HCT116 (cell line): ENCODE measurements at regions not wholly inside any gene's neighbourhood (a gene's known extent, or its start where the extent isn't known, plus 50 kb on each side); places are given as distances from the start of the nearest gene placed in this dataset.

Experiments used
- ATAC-seq: fragments of 200-7000 bp; cut with Tn5 transposase; 2 replicates; pipeline ENCODE4 v1.9.1; 2020; ENCODE audit warnings: mild to moderate bottlenecking, moderate library complexity
- BruUV-seq: library from RNA; stranded (reverse); fragments of 400-500 nt; replicated peaks from 2 replicates; lab custom pipeline; 2021; lab: Mats Ljungman, UMichigan
- CTCF ChIA-PET: fragments of 300-600 bp; sonication (Branson Sonifier 250); formaldehyde crosslinking; loops from one replicate; lab custom pipeline; 2021; ENCODE audit warnings: antibody characterized with exemption; lab: Charles Lee
- POLR2A ChIA-PET: fragments of 300-600, 350-600 bp; sonication (Branson Sonifier 250); formaldehyde crosslinking; loops from one replicate; lab custom pipeline; 2021; ENCODE audit warnings: antibody characterized with exemption; lab: Charles Lee
- RAD21 ChIA-PET, 2 experiments: fragments of 300-600 bp; sonication (Branson Sonifier 250); formaldehyde crosslinking; loops; one replicate each; lab custom pipeline; 2023; ENCODE audit warnings: low total read pairs in 2 of 2; ENCODE audit not compliant: uncharacterized antibody in 2 of 2, unreplicated experiment in 2 of 2, low non-redundant PET in 1 of 2; lab: Charles Lee
- DNase-seq: peaks from one replicate; pipeline ENCODE4 v3.0.0-alpha.2; 2010; ENCODE audit warnings: low read depth, low spot score
- H2AFZ ChIP-seq: fragments of 200-600 bp; shearing (Covaris generic), sonication (generic); 2 replicates; pipeline ENCODE4 v1.6.1; 2017; ENCODE audit warnings: low read depth, mixed run types, mixed read lengths, antibody characterized with exemption, low read length; ENCODE audit not compliant: poor library complexity, severe bottlenecking
- H3K27ac ChIP-seq: 2 replicates; pipeline ENCODE4 v1.5.1; 2012; ENCODE audit warnings: low read depth, low read length
- H3K27me3 ChIP-seq: fragments of 200-600 bp; sonication (generic); 2 replicates; pipeline ENCODE4 v1.6.1; 2016; ENCODE audit warnings: mixed run types, low read length, mixed read lengths; ENCODE audit not compliant: insufficient read depth
- H3K36me3 ChIP-seq, 2 experiments: fragments of 200-500 bp in 1 of 2; fragments of 200-600 bp in 1 of 2; sonication (Bioruptor generic) in 1 of 2; sonication (generic) in 1 of 2; 2 replicates each; pipeline versions ENCODE4 v1.5.1 to v1.6.1; 2014 to 2016; ENCODE audit warnings: low read length in 2 of 2, inconsistent platforms in 1 of 2, mixed read lengths in 1 of 2, mixed run types in 1 of 2; ENCODE audit not compliant: insufficient read depth in 2 of 2, control insufficient read depth in 1 of 2
- H3K4me1 ChIP-seq, 2 experiments: fragments of 200-600 bp in 1 of 2; sonication (generic) in 1 of 2; 2 replicates each; pipeline versions ENCODE4 v1.5.1 to v1.6.1; 2012 to 2017; ENCODE audit warnings: low read length in 2 of 2, inconsistent platforms in 1 of 2, mild to moderate bottlenecking in 1 of 2, mixed read lengths in 1 of 2, mixed run types in 1 of 2, moderate library complexity in 1 of 2; ENCODE audit not compliant: insufficient read depth in 2 of 2, control insufficient read depth in 1 of 2
- H3K4me2 ChIP-seq: fragments of 200-600 bp; sonication (generic); 2 replicates; pipeline ENCODE4 v1.6.1; 2017; ENCODE audit warnings: mixed run types, low read length, mixed read lengths
- H3K4me3 ChIP-seq, 2 experiments: fragments of 200-600 bp in 1 of 2; sonication (generic) in 1 of 2; replicated peaks in 1 of 2; 2 replicates each; pipeline ENCODE4 v1.5.1; 2011 to 2016; ENCODE audit warnings: low read length in 2 of 2, control low read depth in 1 of 2, low read depth in 1 of 2, mild to moderate bottlenecking in 1 of 2, mixed read lengths in 1 of 2, mixed run types in 1 of 2
- H3K79me2 ChIP-seq: fragments of 200-600 bp; sonication (generic); 2 replicates; pipeline ENCODE4 v1.6.1; 2017; ENCODE audit warnings: mild to moderate bottlenecking, mixed run types, low read length, moderate library complexity, mixed read lengths; ENCODE audit not compliant: insufficient read depth
- H3K9ac ChIP-seq: fragments of 200-600 bp; sonication (generic); 2 replicates; pipeline ENCODE4 v1.6.1; 2016; ENCODE audit warnings: low read length, mixed read lengths
- H3K9me2 ChIP-seq: fragments of 200-600 bp; sonication (generic), shearing (Covaris generic); 2 replicates; pipeline ENCODE4 v1.6.1; 2017; ENCODE audit warnings: mixed run types, mild to moderate bottlenecking, moderate library complexity; ENCODE audit not compliant: insufficient read depth
- H3K9me3 ChIP-seq, 2 experiments: fragments of 200-500 bp in 1 of 2; fragments of 200-600 bp in 1 of 2; sonication (Bioruptor generic) in 1 of 2; sonication (generic) in 1 of 2; 2 replicates each; pipeline ENCODE4 v1.6.1; 2014 to 2017; ENCODE audit warnings: low read length in 2 of 2, mixed read lengths in 2 of 2, inconsistent platforms in 1 of 2, low read depth in 1 of 2, mild to moderate bottlenecking in 1 of 2, mixed run types in 1 of 2, moderate library complexity in 1 of 2; ENCODE audit not compliant: control insufficient read depth in 1 of 2, insufficient read depth in 1 of 2
- H4K20me1 ChIP-seq: fragments of 200-600 bp; sonication (generic), shearing (Covaris generic); 2 replicates; pipeline ENCODE4 v1.6.1; 2017; ENCODE audit warnings: mixed run types, mild to moderate bottlenecking, moderate library complexity; ENCODE audit not compliant: insufficient read depth
- CEBPB ChIP-seq: IDR thresholded peaks from 2 replicates; pipeline ENCODE4 v1.6.1; 2012; ENCODE audit warnings: low read depth
- EGR1 ChIP-seq: IDR thresholded peaks from 2 replicates; pipeline ENCODE4 v1.6.1; 2012; ENCODE audit warnings: low read depth
- ELF1 ChIP-seq: IDR thresholded peaks from 2 replicates; pipeline ENCODE4 v1.6.1; 2012; ENCODE audit warnings: low read depth, borderline replicate concordance
- EZH2 ChIP-seq: fragments of 200-600 bp; sonication (generic); IDR thresholded peaks from 2 replicates; pipeline ENCODE4 v1.6.1; 2017; ENCODE audit warnings: antibody characterized with exemption, mixed run types
- EZH2phosphoT487 ChIP-seq: fragments of 200-600 bp; IDR thresholded peaks from 2 replicates; pipeline ENCODE4 v1.6.1; 2018; ENCODE audit warnings: antibody characterized with exemption, borderline replicate concordance
- FOSL1 ChIP-seq: IDR thresholded peaks from 2 replicates; pipeline ENCODE4 v1.6.1; 2012; ENCODE audit warnings: low read depth
- POLR2AphosphoS5 ChIP-seq: IDR thresholded peaks from 2 replicates; pipeline ENCODE4 v1.6.1; 2011; ENCODE audit warnings: mild to moderate bottlenecking, low read depth, low read length, moderate library complexity
- RAD21 ChIP-seq: IDR thresholded peaks from 2 replicates; pipeline ENCODE4 v1.6.1; 2012; ENCODE audit warnings: low read depth, mild to moderate bottlenecking
- SIN3A ChIP-seq: IDR thresholded peaks from 2 replicates; pipeline ENCODE4 v1.6.1; 2012; ENCODE audit warnings: low read depth
- SRF ChIP-seq: IDR thresholded peaks from 2 replicates; pipeline ENCODE4 v1.6.1; 2012; ENCODE audit warnings: low read depth
- TCF7L2 ChIP-seq: IDR thresholded peaks from 2 replicates; pipeline ENCODE4 v1.7.0; 2011; ENCODE audit warnings: borderline replicate concordance, inconsistent platforms; ENCODE audit not compliant: insufficient read depth, insufficient read length; ENCODE audit errors: extremely low read depth
- ZNF274 ChIP-seq: fragments of 200-500 bp; sonication (Bioruptor generic); IDR thresholded peaks from 2 replicates; pipeline ENCODE4 v1.6.1; 2014; ENCODE audit warnings: mild to moderate bottlenecking, low read depth, low read length, inconsistent platforms
- intact Hi-C: fragments of 100-400 bp; cut with micrococcal nuclease; formaldehyde crosslinking; loops from 2 replicates; pipeline ENCODE4 v1.10.0; 2022

GRCh38 chr5:158124606-158125316, 265.8 kb upstream of the CLINT1 start:
- no peak overlapping the region for H2AFZ ChIP-seq
- RAD21 ChIA-PET = no interaction called here
- POLR2A ChIA-PET = no interaction called here
- no peak overlapping the region for H3K9ac ChIP-seq
- H3K79me2 ChIP-seq = no peaks in the 10 kb centered on the region
- H3K9me2 ChIP-seq = no peaks in the 10 kb centered on the region
- H3K27ac ChIP-seq = no peak overlapping the region
- H4K20me1 ChIP-seq = no peaks in the 10 kb centered on the region; the same call in 1 of the 2 replicates
- DNase-seq (no peak), ATAC-seq (no peak)
- peaks cover 76% of the 10 kb centered on the region for H3K27me3 ChIP-seq
- TF ChIP-seq EZH2phosphoT487 (no peak), RAD21 (no peak), EGR1 (no peak), ELF1 (no peak), ZNF274 (no peak), SIN3A (no peak), TCF7L2 (no peak), CEBPB (no peak), POLR2AphosphoS5 (no peak), FOSL1 (no peak), EZH2 (no peak), SRF (no peak)
- H3K4me2 ChIP-seq = no peak overlapping the region
- H3K36me3 ChIP-seq = no peaks in the 10 kb centered on the region
- intact Hi-C loops = no loop called here
- CTCF ChIA-PET = no interaction called here
- no TSS peak for BruUV-seq
- no peaks in the 10 kb centered on the region for H3K9me3 ChIP-seq
- H3K4me1 ChIP-seq = no peaks in the 10 kb centered on the region; a peak in 1 of 4 replicates
- no peak overlapping the region for H3K4me3 ChIP-seq

- H3K4me3 ChIP-seq = no peak overlapping the region
- POLR2A ChIA-PET = no interaction called here
- no peak overlapping the region for H3K9ac ChIP-seq
- H3K9me3 ChIP-seq = no peaks in the 10 kb centered on the region
- no peaks in the 10 kb centered on the region for H3K36me3 ChIP-seq
- no peaks in the 10 kb centered on the region for H3K79me2 ChIP-seq
- TF ChIP-seq SIN3A (no peak), ELF1 (no peak), CEBPB (no peak)
- no TSS peak for BruUV-seq
- peaks cover 78% of the 10 kb centered on the region for H3K27me3 ChIP-seq
- H4K20me1 ChIP-seq = no peaks in the 10 kb centered on the region; the same call in 1 of the 2 replicates
- no peak overlapping the region for H2AFZ ChIP-seq
- RAD21 ChIA-PET = no interaction called here
- H3K4me1 ChIP-seq = no peaks in the 10 kb centered on the region; a peak in 1 of 4 replicates
- DNase-seq = no peak
- H3K27ac ChIP-seq = no peak overlapping the region
- ATAC-seq = no peak
- H3K9me2 ChIP-seq = no peaks in the 10 kb centered on the region
- CTCF ChIA-PET = no interaction called here
- H3K4me2 ChIP-seq = no peak overlapping the region
- intact Hi-C loops = no loop called here
Observed at GRCh38 chr5:158123595-158123994, 264.6 kb upstream of the CLINT1 start.
